CD4-positive, alpha-beta T cell (primary cell): ENCODE measurements at regions not wholly inside any gene's neighbourhood (a gene's known extent, or its start where the extent isn't known, plus 50 kb on each side); places are given as distances from the start of the nearest gene placed in this dataset.

Experiments
- ATAC-seq: fragments of 200-7000 bp; cut with Tn5 transposase; one replicate; pipeline ENCODE4 v1.10.0; 2022; ENCODE audit warnings: mild to moderate bottlenecking; ENCODE audit not compliant: poor library complexity
- CTCF ChIA-PET: fragments of 350-600 bp; sonication (Branson Sonifier 250); formaldehyde crosslinking; loops from one replicate; lab custom pipeline; 2021; ENCODE audit warnings: antibody characterized with exemption, inconsistent platforms; lab: Charles Lee
- POLR2A ChIA-PET: fragments of 350-600 bp; sonication (Branson Sonifier 250); formaldehyde crosslinking; loops from one replicate; lab custom pipeline; 2021; ENCODE audit warnings: antibody characterized with exemption, inconsistent platforms; lab: Charles Lee
- DNase-seq, 14 experiments: peaks; one replicate each; pipeline ENCODE4 v3.0.0-alpha.2; 2013 to 2020; ENCODE audit warnings: mixed read lengths in 2 of 14
- H3K27ac ChIP-seq, 2 donors: one replicate each; pipeline versions ENCODE4 v1.5.1 to v1.7.0; 2013; ENCODE audit warnings: low read length in 2 of 2, low read depth in 1 of 2, mild to moderate bottlenecking in 1 of 2
- H3K27me3 ChIP-seq, 2 experiments: 1 replicate in 1 of 2; 2 replicates in 1 of 2; pipeline versions ENCODE4 v1.6.1 to v1.7.0; 2013; ENCODE audit warnings: low read length in 2 of 2, control low read depth in 1 of 2, mild to moderate bottlenecking in 1 of 2, moderate library complexity in 1 of 2; ENCODE audit not compliant: insufficient read depth in 2 of 2, control insufficient read depth in 1 of 2
- H3K36me3 ChIP-seq: one replicate; pipeline ENCODE4 v1.6.1; 2013; ENCODE audit warnings: low read length, control low read depth; ENCODE audit not compliant: insufficient read depth
- H3K4me1 ChIP-seq: one replicate; pipeline ENCODE4 v1.6.1; 2013; ENCODE audit warnings: low read length, control low read depth; ENCODE audit not compliant: insufficient read depth
- H3K4me3 ChIP-seq: one replicate; pipeline ENCODE4 v1.5.1; 2013; ENCODE audit warnings: mild to moderate bottlenecking, low read length, moderate library complexity
- H3K9me3 ChIP-seq, 2 experiments: 1 replicate in 1 of 2; 2 replicates in 1 of 2; pipeline versions ENCODE4 v1.6.1 to v1.7.0; 2013; ENCODE audit warnings: low read length in 2 of 2, mild to moderate bottlenecking in 2 of 2, control low read depth in 1 of 2, moderate library complexity in 1 of 2; ENCODE audit not compliant: control insufficient read depth in 1 of 2, insufficient read depth in 1 of 2
- H3K27ac Mint-ChIP-seq: one replicate; pipeline ENCODE4 v1.8.0; 2020; ENCODE audit warnings: mixed read lengths
- H3K27me3 Mint-ChIP-seq: one replicate; pipeline ENCODE4 v1.8.0; 2021; ENCODE audit warnings: mixed read lengths
- H3K36me3 Mint-ChIP-seq: one replicate; pipeline ENCODE4 v1.8.0; 2021; ENCODE audit warnings: low read depth, mixed read lengths
- H3K4me1 Mint-ChIP-seq: one replicate; pipeline ENCODE4 v1.8.0; 2021; ENCODE audit warnings: low read depth, mixed read lengths
- H3K4me3 Mint-ChIP-seq: one replicate; pipeline ENCODE4 v1.8.0; 2020; ENCODE audit warnings: mild to moderate bottlenecking, mixed read lengths
- H3K9me3 Mint-ChIP-seq: one replicate; pipeline ENCODE4 v1.8.0; 2020; ENCODE audit warnings: mixed read lengths
- intact Hi-C, 2 experiments: fragments of 100-400 bp; cut with DNase I in 1 of 2; cut with micrococcal nuclease in 1 of 2; formaldehyde crosslinking; loops; one replicate each; pipeline versions ENCODE4 v1.15.1 to v1.9.0; 2023 to 2025; cut with DNase I, micrococcal nuclease
- TF ChIP-seq, protein P1 (sequence below): fragments of 200-600 bp; IDR thresholded peaks from one replicate; pipeline ENCODE4 v1.8.0; 2022; ENCODE audit warnings: antibody characterized with exemption, mild to moderate bottlenecking

- intact Hi-C loops, result no loop called here
- no peak for ATAC-seq
Observed at GRCh38 chr1:2930913-2931723, 90.1 kb upstream of the ACTRT2 start.

GRCh38 chr1:2931724-2932401 is 89.4 kb upstream of the ACTRT2 start:
- Histone ChIP-seq H3K4me1 (no peaks in the 10 kb centered on the region), H3K4me3 (no peak overlapping the region), H3K27me3 (no peaks in the 10 kb centered on the region), H3K27ac (no peak overlapping the region), H3K36me3 (no peaks in the 10 kb centered on the region), H3K9me3 (peaks cover 0 to 9% of the 10 kb centered on the region in 2 experiments)
- no peak for ATAC-seq
- Mint-ChIP-seq H3K4me3 (no peak overlapping the region), H3K9me3 (no peaks in the 10 kb centered on the region), H3K27me3 (no peaks in the 10 kb centered on the region), H3K4me1 (no peaks in the 10 kb centered on the region), H3K36me3 (no peaks in the 10 kb centered on the region), H3K27ac (no peak overlapping the region)
- intact Hi-C loops, result no loop called here
- CTCF ChIA-PET, result no interaction called here
- POLR2A ChIA-PET, result no interaction called here
- no peak for DNase-seq
- TF ChIP-seq, protein P1, sequence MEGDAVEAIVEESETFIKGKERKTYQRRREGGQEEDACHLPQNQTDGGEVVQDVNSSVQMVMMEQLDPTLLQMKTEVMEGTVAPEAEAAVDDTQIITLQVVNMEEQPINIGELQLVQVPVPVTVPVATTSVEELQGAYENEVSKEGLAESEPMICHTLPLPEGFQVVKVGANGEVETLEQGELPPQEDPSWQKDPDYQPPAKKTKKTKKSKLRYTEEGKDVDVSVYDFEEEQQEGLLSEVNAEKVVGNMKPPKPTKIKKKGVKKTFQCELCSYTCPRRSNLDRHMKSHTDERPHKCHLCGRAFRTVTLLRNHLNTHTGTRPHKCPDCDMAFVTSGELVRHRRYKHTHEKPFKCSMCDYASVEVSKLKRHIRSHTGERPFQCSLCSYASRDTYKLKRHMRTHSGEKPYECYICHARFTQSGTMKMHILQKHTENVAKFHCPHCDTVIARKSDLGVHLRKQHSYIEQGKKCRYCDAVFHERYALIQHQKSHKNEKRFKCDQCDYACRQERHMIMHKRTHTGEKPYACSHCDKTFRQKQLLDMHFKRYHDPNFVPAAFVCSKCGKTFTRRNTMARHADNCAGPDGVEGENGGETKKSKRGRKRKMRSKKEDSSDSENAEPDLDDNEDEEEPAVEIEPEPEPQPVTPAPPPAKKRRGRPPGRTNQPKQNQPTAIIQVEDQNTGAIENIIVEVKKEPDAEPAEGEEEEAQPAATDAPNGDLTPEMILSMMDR, result no peak

More at GRCh38 chr1:2930913-2931723, 90.1 kb upstream of the ACTRT2 start:
- H3K36me3 ChIP-seq, result no peaks in the 10 kb centered on the region
- ChIA-PET CTCF (no interaction called here), POLR2A (no interaction called here)
- no peak overlapping the region for H3K4me3 Mint-ChIP-seq
- TF ChIP-seq, protein P1, result no peak
- DNase-seq, result no peak
- H3K27ac ChIP-seq, result no peak overlapping the region
- H3K4me1 ChIP-seq, result no peaks in the 10 kb centered on the region
- H3K4me1 Mint-ChIP-seq, result no peaks in the 10 kb centered on the region
- H3K9me3 ChIP-seq, result peaks cover 0 to 9% of the 10 kb centered on the region in 2 experiments
- H3K9me3 Mint-ChIP-seq, result no peaks in the 10 kb centered on the region
- no peak overlapping the region for H3K4me3 ChIP-seq
- no peaks in the 10 kb centered on the region for H3K36me3 Mint-ChIP-seq
- no peaks in the 10 kb centered on the region for H3K27me3 Mint-ChIP-seq
- no peaks in the 10 kb centered on the region for H3K27me3 ChIP-seq
- no peak overlapping the region for H3K27ac Mint-ChIP-seq

DNA sequence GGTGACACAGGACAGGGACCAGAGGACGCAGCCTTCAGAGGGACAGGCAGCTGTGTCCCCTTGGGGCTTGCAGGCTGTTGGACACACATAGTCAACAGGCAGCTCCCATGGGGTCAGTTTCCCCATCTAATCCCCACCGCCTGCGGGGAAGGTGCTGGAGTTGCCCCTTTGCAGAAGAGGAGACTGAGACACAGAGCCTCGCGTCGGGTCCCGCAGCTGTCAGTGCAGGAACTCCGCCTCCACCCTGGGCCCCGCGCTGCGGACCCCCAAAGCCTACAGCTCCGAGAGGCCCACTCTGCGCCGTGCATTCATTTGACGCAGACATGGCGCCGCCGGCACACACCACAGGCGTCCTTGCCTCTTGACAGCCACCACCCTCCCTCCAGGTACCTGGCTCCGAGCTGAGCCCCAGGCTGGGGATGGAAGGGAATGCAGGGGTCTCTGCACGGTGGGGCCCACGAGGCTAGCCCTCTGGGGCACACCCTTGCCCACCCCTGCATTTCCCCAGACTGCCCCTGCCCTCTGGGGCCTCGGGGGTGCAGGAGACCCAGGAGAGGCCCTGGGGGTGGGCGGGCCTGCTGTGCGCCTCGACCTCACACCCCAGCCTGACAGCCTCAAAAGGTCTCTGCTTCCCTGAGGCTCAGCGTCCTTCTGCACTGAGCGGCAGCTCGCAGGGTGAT is 88.5 kb upstream of the ACTRT2 start:
- Mint-ChIP-seq H3K4me3 (no peak overlapping the region), H3K9me3 (no peaks in the 10 kb centered on the region), H3K27me3 (no peaks in the 10 kb centered on the region), H3K4me1 (no peaks in the 10 kb centered on the region), H3K27ac (no peak overlapping the region), H3K36me3 (no peaks in the 10 kb centered on the region)
- no peaks in the 10 kb centered on the region for H3K36me3 ChIP-seq
- POLR2A ChIA-PET, result no interaction called here
- intact Hi-C loops, result no loop called here
- no peak overlapping the region for H3K27ac ChIP-seq
- H3K9me3 ChIP-seq, result peaks cover 0 to 16% of the 10 kb centered on the region in 2 experiments
- no peaks in the 10 kb centered on the region for H3K27me3 ChIP-seq
- DNase-seq, result no peak
- no peak overlapping the region for H3K4me3 ChIP-seq
- TF ChIP-seq, protein P1, result no peak
- no peaks in the 10 kb centered on the region for H3K4me1 ChIP-seq
- ATAC-seq, result no peak
- CTCF ChIA-PET, result no interaction called here
